ENCODE measurements at regions not wholly inside any gene's neighbourhood (a gene's known extent, or its start where the extent isn't known, plus 50 kb on each side); places are given as distances from the start of the nearest gene placed in this dataset.

DNA sequence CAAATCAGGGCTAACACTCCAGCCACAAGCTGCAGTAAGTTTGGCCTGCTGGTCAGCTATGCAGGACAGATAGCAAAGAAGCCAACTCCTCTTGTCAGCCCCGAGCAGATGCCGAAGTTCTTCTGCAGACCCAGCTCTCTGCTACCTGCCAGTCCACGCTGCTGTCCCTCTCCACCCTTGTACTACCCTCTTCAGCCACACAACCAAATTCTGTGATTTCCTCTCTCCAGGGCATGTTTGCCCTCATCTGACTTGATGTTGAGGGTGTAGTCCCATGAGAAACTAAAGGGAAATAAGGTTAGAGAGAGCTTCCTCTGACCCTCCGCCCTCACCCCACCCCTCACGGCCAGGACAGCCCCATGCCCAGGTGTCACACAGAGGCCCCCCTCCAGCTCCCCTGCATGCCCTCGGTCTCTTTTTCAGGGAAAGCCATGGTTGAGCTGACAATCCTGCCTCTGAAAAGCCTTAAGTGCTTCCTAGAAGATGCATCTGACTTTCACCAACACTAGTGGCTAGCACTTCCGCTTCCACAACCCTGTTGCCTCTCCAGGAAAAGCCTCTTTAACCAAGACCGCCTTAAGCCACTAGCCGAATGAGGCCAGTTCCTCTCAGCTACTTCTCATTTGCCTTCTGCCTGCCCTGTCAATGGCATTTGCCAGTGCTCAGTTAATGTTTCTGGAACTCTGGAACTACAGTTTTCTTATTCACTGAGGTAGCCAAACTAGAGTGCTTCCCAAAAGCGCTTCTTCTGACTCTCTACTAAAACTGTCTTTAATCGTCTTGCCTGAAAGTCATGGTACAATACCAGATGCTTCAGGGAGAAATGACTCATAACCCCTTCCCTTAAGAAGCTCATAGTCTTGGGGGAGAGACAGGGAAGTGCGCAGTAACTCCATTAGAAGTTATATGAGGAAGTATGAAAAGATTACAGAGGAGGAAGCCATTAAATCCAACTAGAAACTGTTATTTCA lies 300.4 kb upstream of the STT3B start:
- no peaks in the 10 kb centered on the region for H3K79me2 ChIP-seq
- H3K4me2 ChIP-seq (ENCODE audit: low read length), result no peak overlapping the region
- H3K36me3 ChIP-seq (ENCODE audit: control insufficient read depth, insufficient read depth, low read length), result no peaks in the 10 kb centered on the region
- H2AFZ ChIP-seq, result no peak overlapping the region
- no peaks in the 10 kb centered on the region for H3K9me3 ChIP-seq (ENCODE audit: control insufficient read depth, low read length)
- H3K27me3 ChIP-seq (ENCODE audit: control insufficient read depth, insufficient read depth, low read length), result no peaks in the 10 kb centered on the region
- no peak overlapping the region for H3K9ac ChIP-seq
- H3K4me1 ChIP-seq, result no peaks in the 10 kb centered on the region
- no peak overlapping the region for H3K4me3 ChIP-seq (ENCODE audit: low read depth, low read length)
- no peak overlapping the region for H3K27ac ChIP-seq
- TF ChIP-seq, protein P1, sequence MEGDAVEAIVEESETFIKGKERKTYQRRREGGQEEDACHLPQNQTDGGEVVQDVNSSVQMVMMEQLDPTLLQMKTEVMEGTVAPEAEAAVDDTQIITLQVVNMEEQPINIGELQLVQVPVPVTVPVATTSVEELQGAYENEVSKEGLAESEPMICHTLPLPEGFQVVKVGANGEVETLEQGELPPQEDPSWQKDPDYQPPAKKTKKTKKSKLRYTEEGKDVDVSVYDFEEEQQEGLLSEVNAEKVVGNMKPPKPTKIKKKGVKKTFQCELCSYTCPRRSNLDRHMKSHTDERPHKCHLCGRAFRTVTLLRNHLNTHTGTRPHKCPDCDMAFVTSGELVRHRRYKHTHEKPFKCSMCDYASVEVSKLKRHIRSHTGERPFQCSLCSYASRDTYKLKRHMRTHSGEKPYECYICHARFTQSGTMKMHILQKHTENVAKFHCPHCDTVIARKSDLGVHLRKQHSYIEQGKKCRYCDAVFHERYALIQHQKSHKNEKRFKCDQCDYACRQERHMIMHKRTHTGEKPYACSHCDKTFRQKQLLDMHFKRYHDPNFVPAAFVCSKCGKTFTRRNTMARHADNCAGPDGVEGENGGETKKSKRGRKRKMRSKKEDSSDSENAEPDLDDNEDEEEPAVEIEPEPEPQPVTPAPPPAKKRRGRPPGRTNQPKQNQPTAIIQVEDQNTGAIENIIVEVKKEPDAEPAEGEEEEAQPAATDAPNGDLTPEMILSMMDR (IDR thresholded peaks at IDR 0.05), result no peak

DNA sequence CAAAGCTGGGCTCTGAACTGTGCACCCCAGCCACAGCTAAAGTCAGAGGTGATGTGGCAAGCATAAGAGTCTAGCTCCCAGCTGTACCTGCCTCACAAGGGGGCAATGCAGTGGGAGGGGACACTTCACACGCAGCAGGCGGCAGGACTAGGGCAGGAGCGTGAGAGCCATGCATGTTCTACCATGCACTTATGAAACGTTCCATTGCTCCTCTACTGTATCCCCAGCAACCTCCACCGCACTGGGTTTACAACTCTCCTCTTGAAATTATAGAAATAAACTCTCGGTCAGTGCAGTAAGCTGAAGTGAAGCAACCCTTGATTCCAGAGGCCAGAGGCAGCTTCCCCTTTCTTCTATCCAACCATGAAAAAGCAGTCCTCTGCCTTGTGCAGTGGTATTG lies 298.6 kb upstream of the STT3B start:
- H3K79me2 ChIP-seq, result no peaks in the 10 kb centered on the region
- TF ChIP-seq, protein P1 (IDR thresholded peaks at IDR 0.05), result no peak
- no peaks in the 10 kb centered on the region for H3K27me3 ChIP-seq (ENCODE audit: control insufficient read depth, insufficient read depth, low read length)
- no peak overlapping the region for H3K9ac ChIP-seq
- no peaks in the 10 kb centered on the region for H3K36me3 ChIP-seq (ENCODE audit: control insufficient read depth, insufficient read depth, low read length)
- no peaks in the 10 kb centered on the region for H3K9me3 ChIP-seq (ENCODE audit: control insufficient read depth, low read length)
- no peak overlapping the region for H3K27ac ChIP-seq
- H3K4me1 ChIP-seq, result no peaks in the 10 kb centered on the region
- no peak overlapping the region for H2AFZ ChIP-seq
- no peak overlapping the region for H3K4me2 ChIP-seq (ENCODE audit: low read length)
- H3K4me3 ChIP-seq (ENCODE audit: low read depth, low read length), result no peak overlapping the region

DNA sequence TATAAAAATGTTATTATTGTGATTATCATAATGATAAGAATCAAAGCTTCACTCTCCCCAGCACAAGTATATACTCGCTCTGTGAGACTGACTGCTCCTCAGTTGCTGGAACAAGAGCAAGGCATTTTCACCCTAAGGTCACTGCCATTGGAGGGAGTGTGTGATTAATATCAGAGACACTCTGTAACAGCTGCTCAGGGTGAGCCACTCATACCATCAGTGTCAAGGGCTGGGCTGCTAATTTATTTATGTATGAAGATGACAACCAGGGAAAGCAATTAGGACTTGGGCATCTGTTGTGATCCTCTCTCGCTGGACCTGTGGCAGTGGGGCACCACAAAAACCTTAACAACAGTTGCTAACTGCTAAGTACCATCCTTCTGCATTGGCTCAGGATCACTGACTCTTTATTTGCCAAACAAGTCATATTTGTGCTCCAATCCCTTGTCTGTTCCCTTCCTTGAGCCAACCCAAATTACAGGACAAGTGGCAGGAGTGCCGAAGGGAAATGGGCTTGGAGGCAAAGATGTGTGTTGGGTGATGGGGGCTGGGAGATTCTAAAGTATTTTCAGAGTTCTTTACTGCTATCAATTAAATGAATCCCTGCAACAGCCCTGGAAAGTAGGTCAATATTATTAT lies 297.5 kb upstream of the STT3B start:
- Histone ChIP-seq H3K4me3 (ENCODE audit: low read depth, low read length) (no peak overlapping the region), H3K4me2 (ENCODE audit: low read length) (no peak overlapping the region), H3K36me3 (ENCODE audit: control insufficient read depth, insufficient read depth, low read length) (no peaks in the 10 kb centered on the region), H3K9ac (no peak overlapping the region), H3K27me3 (ENCODE audit: control insufficient read depth, insufficient read depth, low read length) (no peaks in the 10 kb centered on the region), H2AFZ (no peak overlapping the region), H3K27ac (no peak overlapping the region), H3K4me1 (no peaks in the 10 kb centered on the region), H3K79me2 (no peaks in the 10 kb centered on the region), H3K9me3 (ENCODE audit: control insufficient read depth, low read length) (no peaks in the 10 kb centered on the region)
- TF ChIP-seq, protein P1 (IDR thresholded peaks at IDR 0.05), result no peak

DNA sequence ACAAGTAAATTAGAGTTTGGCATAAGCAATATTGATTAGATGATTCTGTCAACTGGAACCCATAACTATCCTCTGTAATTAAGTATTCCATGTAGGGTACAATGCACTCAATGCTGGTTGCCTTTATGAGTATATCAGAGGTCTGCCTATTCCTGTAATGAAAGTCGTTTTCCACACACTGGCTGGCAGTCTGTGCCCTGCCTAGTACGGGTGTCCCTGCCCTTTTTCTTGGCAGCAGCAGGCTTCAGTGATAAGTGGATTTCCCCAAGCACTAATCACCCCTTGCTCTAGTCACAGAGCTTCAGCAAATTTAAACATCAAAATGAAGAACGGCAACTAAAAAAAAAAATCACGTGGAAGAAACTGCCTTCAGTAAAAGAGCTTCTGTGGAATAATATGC lies 294.8 kb upstream of the STT3B start:
- Histone ChIP-seq H3K4me1 (no peaks in the 10 kb centered on the region), H3K9me3 (ENCODE audit: control insufficient read depth, low read length) (no peaks in the 10 kb centered on the region), H3K4me3 (ENCODE audit: low read depth, low read length) (no peak overlapping the region), H3K79me2 (no peaks in the 10 kb centered on the region), H2AFZ (no peak overlapping the region), H3K4me2 (ENCODE audit: low read length) (no peak overlapping the region), H3K27ac (no peak overlapping the region), H3K9ac (no peak overlapping the region), H3K36me3 (ENCODE audit: control insufficient read depth, insufficient read depth, low read length) (no peaks in the 10 kb centered on the region), H3K27me3 (ENCODE audit: control insufficient read depth, insufficient read depth, low read length) (no peaks in the 10 kb centered on the region)
- TF ChIP-seq, protein P1 (IDR thresholded peaks at IDR 0.05), result no peak

Data from parathyroid adenoma (tissue), 2 donors.